ENCODE measurements at regions not wholly inside any gene's neighbourhood (a gene's known extent, or its start where the extent isn't known, plus 50 kb on each side); places are given as distances from the start of the nearest gene placed in this dataset.

- DNase-seq, result no peak
Measured at GRCh38 chr3:72385167-72385566, 463.1 kb downstream of the SHQ1 start.

GRCh38 chr3:72384602-72385001, 463.6 kb downstream of the SHQ1 start:
- DNase-seq, result no peak

- DNase-seq, result no peak
Measured at GRCh38 chr3:72383883-72384282, 464.4 kb downstream of the SHQ1 start.

GRCh38 chr3:72383230-72383629, 465.0 kb downstream of the SHQ1 start:
- no peak for DNase-seq

- DNase-seq, result no peak
Measured at GRCh38 chr3:72382460-72382859, 465.8 kb downstream of the SHQ1 start.

- DNase-seq, result no peak
Measured at GRCh38 chr3:72381584-72381983, 466.7 kb downstream of the SHQ1 start.

GRCh38 chr3:72380711-72381493, 467.3 kb downstream of the SHQ1 start:
- no peak for DNase-seq

GRCh38 chr3:72380193-72380592, 468.1 kb downstream of the SHQ1 start:
- DNase-seq, result no peak

- DNase-seq, result no peak
Measured at GRCh38 chr3:72379500-72380187, 468.6 kb downstream of the SHQ1 start.

- DNase-seq, result no peak
Measured at GRCh38 chr3:72378287-72378686, 470.0 kb downstream of the SHQ1 start.

- DNase-seq, result no peak
Measured at GRCh38 chr3:72376956-72377710, 471.1 kb downstream of the SHQ1 start.

- peak; percentile 64 for DNase-seq
Measured at GRCh38 chr3:72375237-72376076, 472.8 kb downstream of the SHQ1 start.

- DNase-seq, result no peak
Measured at GRCh38 chr3:72373139-72373538, 475.1 kb downstream of the SHQ1 start.

GRCh38 chr3:72372161-72372560, 476.1 kb downstream of the SHQ1 start:
- no peak for DNase-seq

- DNase-seq, result no peak
Measured at GRCh38 chr3:72371431-72371830, 476.8 kb downstream of the SHQ1 start.

GRCh38 chr3:72370947-72371346, 477.3 kb downstream of the SHQ1 start:
- no peak for DNase-seq

- DNase-seq, result no peak
Measured at GRCh38 chr3:72369681-72370080, 478.6 kb downstream of the SHQ1 start.

- DNase-seq, result no peak
Measured at GRCh38 chr3:72368331-72368975, 479.8 kb downstream of the SHQ1 start.

GRCh38 chr3:72361990-72362389, 486.3 kb downstream of the SHQ1 start:
- DNase-seq, result no peak

- DNase-seq, result no peak
Measured at GRCh38 chr3:72359743-72360142, 488.5 kb downstream of the SHQ1 start.

- DNase-seq, result no peak
Measured at GRCh38 chr3:72355168-72355567, 493.1 kb downstream of the SHQ1 start.

- DNase-seq, result no peak
Measured at GRCh38 chr3:72354486-72354885, 493.8 kb downstream of the SHQ1 start.

All from stimulated activated CD4-positive, alpha-beta T cell treated with anti-CD3 and anti-CD28 coated beads, Interleukin-15, amount 100 ng/mL, for 24 hours (primary cell).